NCI-H187 (cell line): ENCODE measurements at regions not wholly inside any gene's neighbourhood (a gene's known extent, or its start where the extent isn't known, plus 50 kb on each side); places are given as distances from the start of the nearest gene placed in this dataset.
"Not testable (repeated sequence)": the region's sequence is repeated elsewhere in the genome, so short reads cannot be mapped to it uniquely, and the experiment has no call there.

Experiments
- DNase-seq, 2 experiments: peaks; one replicate each; lab custom pipeline; 2025; lab: John Stamatoyannopoulos, UW

DNA sequence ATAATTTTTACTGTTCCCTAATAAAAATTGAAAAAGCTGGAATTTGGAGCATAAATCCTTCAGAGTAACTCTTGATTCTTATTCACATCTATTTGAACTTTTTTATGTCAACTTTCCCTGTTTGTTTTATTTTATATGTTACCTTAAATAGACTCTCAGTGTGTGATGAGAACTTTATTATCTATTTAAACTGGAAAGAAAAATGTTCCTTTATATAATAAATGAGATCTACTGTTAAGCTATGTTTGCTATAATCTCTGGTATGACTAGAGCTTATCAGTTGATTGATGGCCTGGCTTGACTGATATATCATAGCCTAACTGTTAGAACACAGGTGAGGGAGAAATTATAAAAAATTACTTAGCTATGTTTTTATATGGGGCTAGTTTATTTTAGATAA is 330.6 kb upstream of the EPHA6 start:
- no peak for DNase-seq

GRCh38 chr3:96488708-96489107 is 325.7 kb upstream of the EPHA6 start:
- DNase-seq, result no peak

GRCh38 chr3:96491023-96491422 is 323.4 kb upstream of the EPHA6 start:
- DNase-seq, result no peak

DNA sequence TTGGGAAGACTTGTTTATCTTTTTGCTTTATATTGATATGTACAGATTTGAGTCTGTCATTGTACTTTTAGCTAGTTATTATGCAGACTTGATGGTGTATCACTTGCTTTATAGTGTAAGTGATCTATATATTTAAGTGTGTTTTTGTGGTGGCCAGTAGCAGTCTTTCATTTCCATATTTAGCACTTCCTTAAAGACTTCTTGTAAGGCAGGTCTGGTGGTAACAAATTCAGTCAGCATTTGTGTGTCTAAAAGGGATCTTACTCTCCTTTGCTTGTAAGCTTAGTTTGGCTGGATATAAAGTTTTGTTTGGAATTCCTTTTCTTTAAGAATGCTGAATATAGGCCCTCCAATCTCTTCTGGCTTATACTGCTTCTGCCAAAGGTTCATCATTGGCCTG is 322.5 kb upstream of the EPHA6 start:
- DNase-seq, result no peak

DNA sequence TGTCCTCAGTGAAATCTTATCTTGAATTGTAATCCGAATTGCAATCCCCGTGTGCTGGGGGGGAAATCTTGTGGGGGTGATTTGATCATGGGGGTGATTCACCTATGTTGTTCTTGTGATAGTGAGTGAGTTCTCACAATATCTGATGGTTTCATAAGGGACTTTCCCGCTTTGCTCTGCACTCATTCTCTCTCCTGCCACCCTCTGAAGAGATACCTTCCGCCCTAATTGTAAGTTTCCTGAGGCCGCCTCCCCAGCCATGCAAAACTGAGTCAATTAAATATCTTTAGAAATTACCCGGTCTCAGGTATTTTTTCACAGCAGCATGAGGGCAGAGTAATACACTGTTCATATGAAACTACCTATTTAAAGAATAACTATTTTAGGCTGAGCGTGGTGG is 304.1 kb upstream of the EPHA6 start:
- DNase-seq, result no peak

- no peak for DNase-seq
These were observed 277.2 kb upstream of the EPHA6 start for GRCh38 chr3:96537165-96537564.

DNA sequence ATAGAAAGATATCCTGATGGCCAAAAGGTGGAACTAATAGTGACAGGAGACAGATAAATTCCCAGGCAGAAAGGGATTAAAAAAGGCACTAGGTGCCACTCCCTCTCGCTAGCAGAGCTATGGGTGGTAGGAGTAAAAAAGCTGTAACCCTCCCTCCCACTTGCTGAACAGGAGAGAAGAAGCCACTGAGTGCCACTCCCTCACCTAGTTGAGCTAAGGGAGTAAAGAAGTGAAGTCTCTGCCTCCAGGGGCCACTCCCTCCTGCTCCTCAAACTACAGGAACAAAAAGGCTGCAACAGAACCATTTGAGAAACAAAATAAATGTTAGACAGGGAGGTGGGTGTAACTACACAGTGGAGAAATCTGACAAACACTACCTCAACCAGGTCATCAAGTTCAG is 276.2 kb upstream of the EPHA6 start:
- DNase-seq, result no peak

DNA sequence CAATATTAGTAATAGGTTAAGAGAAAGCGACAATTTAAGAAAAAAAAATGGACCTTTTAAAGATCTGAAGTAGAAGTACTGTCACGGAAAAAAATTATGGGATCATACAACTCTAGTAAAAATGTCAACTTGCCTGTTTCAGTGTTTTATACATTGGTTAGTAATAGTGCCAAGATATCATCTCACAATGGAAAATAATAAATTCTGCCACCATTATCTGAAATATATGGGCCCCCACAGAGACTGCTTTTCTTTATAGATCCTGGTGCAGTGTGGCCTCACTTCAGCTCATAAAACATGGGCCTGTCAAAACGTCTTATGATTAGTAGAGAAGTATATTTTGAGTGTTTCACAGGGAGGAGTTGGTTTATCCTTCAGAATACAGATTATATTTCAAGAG is 266.3 kb upstream of the EPHA6 start:
- DNase-seq, result no peak

DNA sequence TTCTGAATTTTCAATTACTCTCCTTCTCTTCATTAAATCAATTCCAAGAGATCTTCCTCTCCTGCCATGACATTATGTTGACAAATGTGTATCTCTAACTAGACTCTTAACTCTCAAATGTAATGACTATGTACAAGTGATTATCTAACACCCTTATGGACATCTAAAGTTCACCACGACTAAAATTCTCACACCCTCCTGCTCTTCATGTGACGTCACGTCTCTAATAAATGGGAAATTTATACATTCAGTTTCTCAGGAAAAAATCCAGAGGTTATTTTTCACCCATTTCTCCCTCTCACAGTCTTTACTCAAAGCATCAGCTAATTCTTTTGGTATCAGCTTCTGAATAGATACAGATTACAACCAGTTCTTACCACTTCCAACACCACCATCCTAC is 237.5 kb upstream of the EPHA6 start:
- DNase-seq, result no peak

DNA sequence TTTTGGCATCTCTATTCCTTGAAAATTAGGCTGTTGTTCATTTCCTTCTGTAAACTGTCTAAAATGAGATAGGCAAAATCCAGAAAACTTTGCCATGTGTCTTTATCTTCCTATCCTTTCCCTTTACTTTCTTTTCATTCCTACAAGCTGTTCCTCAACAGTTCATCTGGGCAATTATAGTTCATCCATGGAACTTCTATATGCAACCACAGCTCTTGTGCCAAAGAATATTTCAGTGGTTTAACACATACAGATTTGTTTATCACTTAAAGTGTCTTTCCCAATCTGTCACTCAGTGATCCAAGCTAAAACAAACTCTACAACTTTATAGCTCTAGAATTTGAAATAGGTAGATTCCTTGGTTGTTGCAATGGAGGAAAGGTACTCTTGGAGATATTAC is 230.3 kb upstream of the EPHA6 start:
- DNase-seq, result no peak

GRCh38 chr3:96606865-96607264 is 207.5 kb upstream of the EPHA6 start:
- not testable (repeated sequence) for DNase-seq

DNA sequence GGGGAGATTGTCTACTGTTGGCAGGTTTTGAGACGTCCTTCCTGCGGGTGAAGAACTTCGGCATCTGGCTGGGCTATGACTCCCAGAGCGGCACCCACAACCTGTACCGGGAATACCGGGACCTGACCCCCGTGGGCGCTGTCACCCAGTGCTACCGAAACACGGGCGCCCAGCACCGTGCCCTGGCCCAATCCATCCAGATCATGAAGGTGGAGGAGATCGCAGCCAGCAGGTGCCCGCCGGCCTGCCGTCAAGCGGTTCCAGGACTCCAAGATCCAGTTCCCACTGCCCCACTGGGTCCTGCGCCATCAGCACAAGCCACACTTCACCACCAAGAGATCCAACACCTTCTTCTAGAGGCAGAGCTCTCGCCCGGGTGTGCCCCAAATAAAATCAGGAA is 194.9 kb upstream of the EPHA6 start:
- no peak for DNase-seq

DNA sequence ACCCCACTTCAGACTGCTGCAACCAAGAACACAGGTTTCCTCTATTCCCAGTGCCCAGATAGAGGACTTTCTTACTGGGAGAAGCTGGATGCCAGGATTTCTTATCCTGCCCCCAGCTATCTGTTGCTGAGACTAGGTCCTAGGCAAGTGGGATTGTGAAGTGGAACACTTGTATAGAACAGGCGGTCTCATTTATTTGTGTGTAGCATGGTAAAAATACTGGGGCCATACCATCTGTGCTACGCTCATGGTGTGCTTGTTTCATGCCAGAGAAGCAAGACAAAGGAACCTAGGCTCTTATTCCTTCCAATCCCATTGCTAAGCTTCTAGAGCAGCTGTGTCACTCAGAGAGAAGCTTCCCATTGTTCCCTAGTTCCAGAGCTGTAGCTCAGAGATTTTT is 191.5 kb upstream of the EPHA6 start:
- DNase-seq, result no peak

GRCh38 chr3:96631050-96631449 is 183.3 kb upstream of the EPHA6 start:
- no peak for DNase-seq

DNA sequence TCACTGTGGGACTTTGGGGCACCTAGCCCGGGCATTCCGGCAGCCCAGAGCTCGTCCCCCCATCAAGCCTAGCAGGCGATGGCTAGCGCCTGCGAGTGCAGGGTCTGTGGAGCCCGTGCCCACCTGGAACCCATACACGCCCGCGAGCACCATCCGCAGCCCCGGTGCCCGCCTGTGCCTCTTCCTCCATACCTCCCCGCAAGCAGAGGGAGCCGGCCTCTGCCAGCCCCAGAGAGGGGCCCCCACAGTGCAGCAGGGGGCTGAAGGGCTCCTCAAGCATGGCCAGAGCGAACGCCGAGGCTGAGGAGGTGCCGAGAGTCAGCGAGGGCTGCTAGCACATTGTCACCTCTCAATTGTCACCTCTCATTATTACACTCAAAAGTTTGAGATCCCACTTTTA is 167.8 kb upstream of the EPHA6 start:
- no peak for DNase-seq

DNA sequence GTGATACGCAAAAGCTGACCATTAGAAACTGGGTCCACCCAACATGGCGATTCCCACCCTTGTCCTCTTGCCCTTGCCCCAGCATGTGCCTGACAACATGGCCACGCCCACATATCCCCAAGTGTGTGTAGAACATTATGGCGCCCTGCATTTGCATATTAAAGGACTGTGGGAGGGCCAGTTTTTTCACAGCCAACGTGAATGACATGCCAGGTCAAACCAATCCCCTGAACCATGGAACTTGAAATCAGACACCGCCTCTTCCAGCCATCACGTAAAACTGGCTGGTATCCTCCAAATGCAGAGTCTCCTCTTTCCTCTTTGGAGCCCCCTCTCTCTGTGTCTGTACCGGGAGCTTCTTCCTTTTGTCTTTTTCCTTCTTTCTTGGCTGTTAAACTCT is 156.7 kb upstream of the EPHA6 start:
- DNase-seq, result peak; percentile 4 to 32

GRCh38 chr3:96671861-96672595 is 142.4 kb upstream of the EPHA6 start:
- DNase-seq, result not testable (repeated sequence)

- no peak for DNase-seq
These were observed 137.2 kb upstream of the EPHA6 start for GRCh38 chr3:96677156-96677555.

DNA sequence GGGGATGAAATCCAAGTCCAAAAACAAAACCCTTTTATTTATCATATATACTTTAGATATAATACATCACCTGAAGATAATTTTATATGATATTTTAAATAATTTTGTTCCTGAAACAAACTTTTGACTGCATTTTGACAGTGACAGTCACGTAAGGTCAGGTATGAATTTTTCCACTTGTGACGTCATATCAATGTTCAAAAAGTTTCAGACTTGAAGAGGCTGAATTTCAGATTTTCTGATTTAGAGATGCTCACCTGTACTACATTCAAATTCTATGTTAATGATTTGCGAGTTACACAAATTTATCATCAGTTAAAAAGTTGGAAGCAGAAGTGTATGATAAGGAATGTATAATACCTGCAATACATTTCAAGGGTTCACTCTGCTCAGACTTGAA is 136.1 kb upstream of the EPHA6 start:
- no peak for DNase-seq

GRCh38 chr3:96700322-96701315 is 113.8 kb upstream of the EPHA6 start:
- no peak for DNase-seq

DNA sequence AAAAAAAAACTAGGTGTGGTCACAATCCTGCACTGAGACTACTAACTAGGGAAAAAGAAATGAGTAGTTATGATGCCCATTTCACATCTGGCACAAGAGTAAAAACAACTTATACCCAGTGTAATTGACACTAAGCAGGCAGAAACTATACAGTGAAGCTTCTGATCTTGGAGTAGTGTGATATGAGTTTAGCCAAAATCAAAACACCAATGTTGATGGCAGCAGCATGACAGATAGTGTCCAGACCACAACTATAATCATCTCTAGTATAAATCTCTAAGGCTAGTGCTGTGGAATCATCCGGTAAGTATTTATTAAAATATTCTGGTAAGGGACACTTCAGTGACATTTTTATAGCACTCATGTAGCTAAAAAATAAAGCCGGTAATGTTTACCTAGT is 108.5 kb upstream of the EPHA6 start:
- no peak for DNase-seq

- no peak for DNase-seq
These were observed 107.9 kb upstream of the EPHA6 start for GRCh38 chr3:96706509-96706908.

DNA sequence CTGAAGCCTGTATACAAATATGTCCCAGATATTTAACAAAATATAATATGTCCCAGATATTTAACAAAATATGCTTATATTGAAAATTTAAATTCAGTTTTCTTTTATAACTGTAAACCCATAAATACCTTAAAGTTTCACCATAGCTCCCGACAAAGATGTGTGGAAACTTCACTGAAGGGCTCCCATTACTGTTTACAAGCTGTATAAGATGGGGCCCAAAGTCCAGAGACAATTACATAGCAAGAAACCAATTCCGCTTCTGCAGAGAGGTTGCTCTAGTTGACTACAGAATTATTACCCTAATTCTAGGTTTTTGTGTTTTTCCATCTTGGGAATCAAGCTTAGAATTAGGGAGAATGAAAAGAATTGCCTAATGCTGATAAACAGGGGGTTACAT is 102.6 kb upstream of the EPHA6 start:
- no peak for DNase-seq
